HEK293 (cell line): ENCODE measurements at regions not wholly inside any gene's neighbourhood (a gene's known extent, or its start where the extent isn't known, plus 50 kb on each side); places are given as distances from the start of the nearest gene placed in this dataset.

Experiments used
- CTCF ChIA-PET: fragments of 350-600 bp; formaldehyde crosslinking; extraction: SDS; loops from one replicate; lab custom pipeline; 2021; ENCODE audit warnings: antibody characterized with exemption; lab: Yijun Ruan, JAX
- POLR2A ChIA-PET: fragments of 300-600 bp; formaldehyde crosslinking; extraction: SDS; loops from one replicate; lab custom pipeline; 2020; ENCODE audit warnings: antibody characterized with exemption, inconsistent platforms; lab: Yijun Ruan, JAX
- H3K27ac ChIP-seq: fragments of 200-500 bp; sonication (Bioruptor generic); 2 replicates; pipeline ENCODE4 v1.5.1; 2014; ENCODE audit warnings: low read depth, low read length, control low read depth, inconsistent platforms; ENCODE audit errors: extremely low read depth
- H3K36me3 ChIP-seq, 2 experiments: fragments of 200-500 bp in 1 of 2; sonication (Bioruptor generic) in 1 of 2; 1 replicate in 1 of 2; 2 replicates in 1 of 2; pipeline ENCODE4 v1.5.1; 2014 to 2017; ENCODE audit warnings: inconsistent platforms in 2 of 2, low read length in 2 of 2; ENCODE audit not compliant: control insufficient read depth in 2 of 2, insufficient read depth in 1 of 2
- H3K4me1 ChIP-seq: fragments of 200-500 bp; sonication (Bioruptor generic); 2 replicates; pipeline ENCODE4 v1.5.1; 2014; ENCODE audit warnings: mild to moderate bottlenecking, low read length, inconsistent platforms; ENCODE audit not compliant: control insufficient read depth, insufficient read depth
- H3K4me3 ChIP-seq: 2 replicates; pipeline ENCODE4 v1.5.1; 2011; ENCODE audit warnings: low read depth, mild to moderate bottlenecking, control low read depth, low read length, moderate library complexity
- H3K9me3 ChIP-seq: fragments of 200-500 bp; sonication (Bioruptor generic); 2 replicates; pipeline ENCODE4 v1.5.1; 2014; ENCODE audit warnings: low read depth, low read length, inconsistent platforms; ENCODE audit not compliant: control insufficient read depth, insufficient read depth
- FEZF1 ChIP-seq: fragments of 450-650 bp; formaldehyde crosslinking; IDR thresholded peaks from 2 replicates; pipeline ENCODE4 v1.5.1; 2016; ENCODE audit warnings: missing biosample characterization, missing genetic modification characterization
- OSR2 ChIP-seq: fragments of 450-650 bp; formaldehyde crosslinking; IDR thresholded peaks from 2 replicates; pipeline ENCODE4 v1.5.1; 2016; ENCODE audit warnings: missing biosample characterization, missing genetic modification characterization
- OVOL3 ChIP-seq: fragments of 450-650 bp; formaldehyde crosslinking; IDR thresholded peaks from 2 replicates; pipeline ENCODE4 v1.5.1; 2016; ENCODE audit warnings: missing biosample characterization, missing genetic modification characterization
- TCF7L2 ChIP-seq: IDR thresholded peaks from 2 replicates; pipeline ENCODE4 v1.6.1; 2011; ENCODE audit warnings: low read depth, mild to moderate bottlenecking, inconsistent platforms, low read length, moderate library complexity, borderline replicate concordance
- TRIM28 ChIP-seq: IDR thresholded peaks from 2 replicates; pipeline ENCODE4 v1.6.1; 2011; ENCODE audit warnings: low read length, control low read depth, borderline replicate concordance
- YY1 ChIP-seq: fragments of 450-650 bp; formaldehyde crosslinking; IDR thresholded peaks from 2 replicates; pipeline ENCODE4 v1.5.1; 2018; ENCODE audit warnings: missing biosample characterization, missing genetic modification characterization
- ZBTB21 ChIP-seq: fragments of 450-650 bp; formaldehyde crosslinking; IDR thresholded peaks from 2 replicates; pipeline ENCODE4 v1.5.1; 2017; ENCODE audit warnings: missing biosample characterization, missing genetic modification characterization
- ZNF155 ChIP-seq: fragments of 450-650 bp; formaldehyde crosslinking; IDR thresholded peaks from 2 replicates; pipeline ENCODE4 v1.5.1; 2016; ENCODE audit warnings: missing biosample characterization, missing genetic modification characterization
- ZNF16 ChIP-seq: fragments of 450-650 bp; formaldehyde crosslinking; IDR thresholded peaks from 2 replicates; pipeline ENCODE4 v1.5.1; 2016; ENCODE audit warnings: low read depth, missing biosample characterization, missing genetic modification characterization
- ZNF214 ChIP-seq: fragments of 450-650 bp; formaldehyde crosslinking; IDR thresholded peaks from 2 replicates; pipeline ENCODE4 v1.5.1; 2017; ENCODE audit warnings: missing biosample characterization, mild to moderate bottlenecking, missing genetic modification characterization, borderline replicate concordance
- ZNF335 ChIP-seq: fragments of 450-650 bp; formaldehyde crosslinking; conservative IDR thresholded peaks from 2 replicates; pipeline ENCODE4 v1.5.1; 2016; ENCODE audit warnings: missing biosample characterization, missing genetic modification characterization
- ZNF423 ChIP-seq: fragments of 450-650 bp; formaldehyde crosslinking; IDR thresholded peaks from 2 replicates; pipeline ENCODE4 v1.5.1; 2016; ENCODE audit warnings: missing biosample characterization, missing genetic modification characterization
- ZNF548 ChIP-seq: fragments of 450-650 bp; formaldehyde crosslinking; IDR thresholded peaks from 2 replicates; pipeline ENCODE4 v1.5.1; 2016; ENCODE audit warnings: missing biosample characterization, missing genetic modification characterization
- ZNF549 ChIP-seq: fragments of 450-650 bp; IDR thresholded peaks from 2 replicates; pipeline ENCODE4 v1.5.1; 2018; ENCODE audit warnings: missing biosample characterization, missing genetic modification characterization, mild to moderate bottlenecking, inconsistent platforms, moderate library complexity
- ZNF658 ChIP-seq: fragments of 450-650 bp; formaldehyde crosslinking; IDR thresholded peaks from 2 replicates; pipeline ENCODE4; 2016; ENCODE audit warnings: missing biosample characterization, missing genetic modification characterization
- ZNF792 ChIP-seq: fragments of 450-650 bp; formaldehyde crosslinking; IDR thresholded peaks from 2 replicates; pipeline ENCODE4 v1.5.1; 2016; ENCODE audit warnings: missing biosample characterization, missing genetic modification characterization
- TF ChIP-seq, protein P1 (sequence below): fragments of 450-650 bp; formaldehyde crosslinking; IDR thresholded peaks from 2 replicates; pipeline ENCODE4 v1.5.1; 2016; ENCODE audit warnings: missing biosample characterization, missing genetic modification characterization, borderline replicate concordance
- TF ChIP-seq, protein P2 (sequence below): fragments of 450-650 bp; formaldehyde crosslinking; IDR thresholded peaks from 2 replicates; pipeline ENCODE4 v1.5.1; 2016; ENCODE audit warnings: missing biosample characterization, missing genetic modification characterization
- TF ChIP-seq, protein P3 (sequence below): sonication (generic); formaldehyde crosslinking; IDR thresholded peaks from 2 replicates; pipeline ENCODE4 v1.8.1; 2022; ENCODE audit warnings: mild to moderate bottlenecking, moderate library complexity, missing genetic modification reagents
- TF ChIP-seq, protein P4 (sequence below): fragments of 450-650 bp; formaldehyde crosslinking; IDR thresholded peaks from 2 replicates; pipeline ENCODE4 v1.5.1; 2016; ENCODE audit warnings: missing biosample characterization, missing genetic modification characterization

DNA sequence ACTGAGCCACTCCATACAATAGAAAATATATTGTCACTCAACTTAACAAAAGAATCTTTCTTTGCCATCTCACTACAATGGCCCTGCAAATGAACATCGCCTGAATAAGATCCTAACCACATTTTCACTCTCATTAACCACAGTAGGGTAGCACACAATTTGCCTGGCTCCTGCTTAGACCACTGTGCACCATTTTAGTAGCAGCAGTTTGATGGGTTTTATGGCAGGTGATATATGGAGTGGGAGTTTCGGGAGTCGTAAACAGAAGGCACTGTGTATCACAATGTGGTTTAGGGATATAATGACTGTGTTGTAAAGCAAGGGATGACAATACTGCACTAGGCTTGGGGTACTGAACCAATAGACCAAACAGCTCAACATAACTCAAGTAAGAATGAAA lies 617.4 kb downstream of the BCL11A start:
- Histone ChIP-seq H3K4me3 (no peak overlapping the region), H3K4me1 (no peaks in the 10 kb centered on the region), H3K9me3 (no peaks in the 10 kb centered on the region), H3K27ac (no peak overlapping the region), H3K36me3 (no peaks in the 10 kb centered on the region)
- CTCF ChIA-PET = no interaction called here
- POLR2A ChIA-PET = no interaction called here
- TF ChIP-seq ZBTB21 (tag by site-specific recombination) = no peak
- TF ChIP-seq FEZF1 (tag by site-specific recombination) = peak; percentile 88
- TF ChIP-seq OSR2 (tag by site-specific recombination) = peak; percentile 47

DNA sequence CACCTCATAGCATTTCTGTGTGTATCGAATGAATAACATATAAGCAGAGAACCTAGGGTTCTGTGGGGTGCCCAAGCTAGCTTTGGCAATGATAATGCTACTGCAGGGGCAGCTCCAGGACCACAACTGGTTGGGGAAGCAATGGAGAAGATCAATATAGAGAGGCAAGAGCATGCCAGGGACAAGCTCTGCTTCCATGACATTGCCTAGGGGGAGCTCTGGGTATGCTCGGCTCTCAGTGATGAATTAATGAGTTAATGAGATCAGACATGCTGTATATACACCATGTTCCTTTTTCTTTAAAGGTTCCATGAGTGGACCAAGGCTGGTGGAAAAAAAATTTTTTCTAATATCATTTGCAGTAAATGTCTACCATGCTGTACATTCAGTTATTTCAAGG lies 618.4 kb downstream of the BCL11A start:
- Histone ChIP-seq H3K36me3 (no peaks in the 10 kb centered on the region), H3K27ac (no peak overlapping the region), H3K9me3 (no peaks in the 10 kb centered on the region), H3K4me3 (no peak overlapping the region), H3K4me1 (no peaks in the 10 kb centered on the region)
- TF ChIP-seq ZNF214 (tag by site-specific recombination) = no peak
- no peak for TF ChIP-seq ZNF155
- no peak for TF ChIP-seq ZNF16
- TF ChIP-seq ZNF658 (tag by site-specific recombination) = no peak
- TF ChIP-seq ZNF335 = no peak
- no peak for TF ChIP-seq ZNF792 (tag by site-specific recombination)
- TF ChIP-seq, protein P1, sequence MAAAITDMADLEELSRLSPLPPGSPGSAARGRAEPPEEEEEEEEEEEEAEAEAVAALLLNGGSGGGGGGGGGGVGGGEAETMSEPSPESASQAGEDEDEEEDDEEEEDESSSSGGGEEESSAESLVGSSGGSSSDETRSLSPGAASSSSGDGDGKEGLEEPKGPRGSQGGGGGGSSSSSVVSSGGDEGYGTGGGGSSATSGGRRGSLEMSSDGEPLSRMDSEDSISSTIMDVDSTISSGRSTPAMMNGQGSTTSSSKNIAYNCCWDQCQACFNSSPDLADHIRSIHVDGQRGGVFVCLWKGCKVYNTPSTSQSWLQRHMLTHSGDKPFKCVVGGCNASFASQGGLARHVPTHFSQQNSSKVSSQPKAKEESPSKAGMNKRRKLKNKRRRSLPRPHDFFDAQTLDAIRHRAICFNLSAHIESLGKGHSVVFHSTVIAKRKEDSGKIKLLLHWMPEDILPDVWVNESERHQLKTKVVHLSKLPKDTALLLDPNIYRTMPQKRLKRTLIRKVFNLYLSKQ (tag by site-specific recombination) = no peak
- TF ChIP-seq, protein P2, sequence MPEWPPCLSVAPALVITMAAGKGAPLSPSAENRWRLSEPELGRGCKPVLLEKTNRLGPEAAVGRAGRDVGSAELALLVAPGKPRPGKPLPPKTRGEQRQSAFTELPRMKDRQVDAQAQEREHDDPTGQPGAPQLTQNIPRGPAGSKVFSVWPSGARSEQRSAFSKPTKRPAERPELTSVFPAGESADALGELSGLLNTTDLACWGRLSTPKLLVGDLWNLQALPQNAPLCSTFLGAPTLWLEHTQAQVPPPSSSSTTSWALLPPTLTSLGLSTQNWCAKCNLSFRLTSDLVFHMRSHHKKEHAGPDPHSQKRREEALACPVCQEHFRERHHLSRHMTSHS (tag by site-specific recombination) = no peak
- no peak for TF ChIP-seq YY1 (tag by site-specific recombination)
- TF ChIP-seq TCF7L2 = no peak
- TF ChIP-seq TRIM28 = no peak
- no peak for TF ChIP-seq ZNF548 (tag by site-specific recombination)
- TF ChIP-seq, protein P3, sequence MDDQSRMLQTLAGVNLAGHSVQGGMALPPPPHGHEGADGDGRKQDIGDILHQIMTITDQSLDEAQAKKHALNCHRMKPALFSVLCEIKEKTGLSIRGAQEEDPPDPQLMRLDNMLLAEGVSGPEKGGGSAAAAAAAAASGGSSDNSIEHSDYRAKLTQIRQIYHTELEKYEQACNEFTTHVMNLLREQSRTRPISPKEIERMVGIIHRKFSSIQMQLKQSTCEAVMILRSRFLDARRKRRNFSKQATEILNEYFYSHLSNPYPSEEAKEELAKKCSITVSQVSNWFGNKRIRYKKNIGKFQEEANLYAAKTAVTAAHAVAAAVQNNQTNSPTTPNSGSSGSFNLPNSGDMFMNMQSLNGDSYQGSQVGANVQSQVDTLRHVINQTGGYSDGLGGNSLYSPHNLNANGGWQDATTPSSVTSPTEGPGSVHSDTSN (CRISPR knock-in tag) = no peak
- TF ChIP-seq, protein P4, sequence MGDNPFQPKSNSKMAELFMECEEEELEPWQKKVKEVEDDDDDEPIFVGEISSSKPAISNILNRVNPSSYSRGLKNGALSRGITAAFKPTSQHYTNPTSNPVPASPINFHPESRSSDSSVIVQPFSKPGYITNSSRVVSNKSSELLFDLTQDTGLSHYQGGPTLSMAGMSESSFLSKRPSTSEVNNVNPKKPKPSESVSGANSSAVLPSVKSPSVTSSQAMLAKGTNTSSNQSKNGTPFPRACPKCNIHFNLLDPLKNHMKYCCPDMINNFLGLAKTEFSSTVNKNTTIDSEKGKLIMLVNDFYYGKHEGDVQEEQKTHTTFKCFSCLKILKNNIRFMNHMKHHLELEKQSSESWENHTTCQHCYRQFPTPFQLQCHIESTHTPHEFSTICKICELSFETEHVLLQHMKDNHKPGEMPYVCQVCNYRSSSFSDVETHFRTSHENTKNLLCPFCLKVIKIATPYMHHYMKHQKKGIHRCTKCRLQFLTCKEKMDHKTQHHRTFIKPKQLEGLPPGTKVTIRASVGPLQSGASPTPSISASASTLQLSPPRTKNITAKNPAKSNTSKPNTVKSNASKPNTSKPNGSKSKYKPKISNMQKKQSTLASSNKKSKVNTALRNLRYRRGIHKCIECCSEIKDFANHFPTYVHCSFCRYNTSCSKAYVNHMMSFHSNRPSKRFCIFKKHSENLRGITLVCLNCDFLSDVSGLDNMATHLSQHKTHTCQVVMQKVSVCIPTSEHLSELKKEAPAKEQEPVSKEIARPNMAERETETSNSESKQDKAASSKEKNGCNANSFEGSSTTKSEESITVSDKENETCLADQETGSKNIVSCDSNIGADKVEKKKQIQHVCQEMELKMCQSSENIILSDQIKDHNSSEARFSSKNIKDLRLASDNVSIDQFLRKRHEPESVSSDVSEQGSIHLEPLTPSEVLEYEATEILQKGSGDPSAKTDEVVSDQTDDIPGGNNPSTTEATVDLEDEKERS (tag by site-specific recombination) = no peak
- no peak for TF ChIP-seq ZNF549 (tag by site-specific recombination)
- TF ChIP-seq OVOL3 (tag by site-specific recombination) = no peak
- TF ChIP-seq ZNF423 (tag by site-specific recombination) = no peak
- CTCF ChIA-PET = no interaction called here
- POLR2A ChIA-PET = no interaction called here
